Astrocyte (in vitro differentiated cells and primary cell): ENCODE measurements at regions not wholly inside any gene's neighbourhood (a gene's known extent, or its start where the extent isn't known, plus 50 kb on each side); places are given as distances from the start of the nearest gene placed in this dataset.

Experiments used
- CTCF ChIP-seq: IDR thresholded peaks from 2 replicates; pipeline ENCODE4 v1.5.1; 2011; ENCODE audit warnings: low read depth, mild to moderate bottlenecking, inconsistent platforms, low read length, moderate library complexity; ENCODE audit not compliant: insufficient read depth
- EZH2 ChIP-seq: IDR thresholded peaks from 2 replicates; pipeline ENCODE4 v1.6.1; 2012; ENCODE audit warnings: mild to moderate bottlenecking, low read length, inconsistent platforms; ENCODE audit not compliant: insufficient read depth

DNA sequence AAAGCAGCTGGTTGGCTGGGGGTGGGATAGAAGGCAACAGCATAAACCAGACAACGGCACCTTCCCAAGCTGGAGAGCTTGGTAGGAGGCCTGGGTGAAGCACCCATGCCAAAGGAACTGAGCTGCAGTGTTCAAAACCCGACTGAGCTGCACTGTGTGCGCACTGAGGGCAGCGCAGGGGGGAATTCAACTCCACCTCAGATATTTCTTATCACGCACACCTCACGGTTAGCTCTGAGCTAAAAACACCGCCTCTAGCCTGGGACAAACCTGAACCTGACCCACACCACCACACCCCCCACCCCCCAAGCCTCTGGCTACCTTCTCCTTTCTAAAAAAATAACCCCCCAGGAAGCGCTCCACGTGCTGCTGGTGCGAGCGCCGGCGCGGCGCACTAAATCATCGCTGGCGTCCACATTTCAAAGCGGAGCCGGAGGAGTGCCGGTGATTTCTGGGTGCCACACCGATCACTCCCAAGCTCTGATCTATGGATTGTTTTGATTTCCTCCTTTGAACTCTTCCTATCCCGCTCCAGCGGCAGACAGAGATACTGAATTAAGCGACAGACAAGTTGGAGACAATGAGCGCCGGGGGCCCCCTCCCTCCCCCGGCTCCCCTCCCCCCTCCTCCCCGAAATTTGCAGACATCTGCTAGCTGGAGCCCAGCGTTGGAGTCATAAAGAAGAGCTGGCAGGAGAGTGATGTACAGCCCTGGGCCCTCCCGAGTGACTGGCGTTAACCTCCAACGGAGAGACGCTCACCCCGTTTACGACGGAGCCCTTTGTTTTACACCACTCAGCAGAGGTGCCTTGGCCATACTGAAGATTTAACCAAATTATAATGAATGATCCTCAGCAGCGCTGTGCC is 85.0 kb downstream of the NOG start:
- no peak for TF ChIP-seq CTCF
- TF ChIP-seq EZH2: no peak
